WTC11 (cell line): ENCODE measurements at regions not wholly inside any gene's neighbourhood (a gene's known extent, or its start where the extent isn't known, plus 50 kb on each side); places are given as distances from the start of the nearest gene placed in this dataset.

Source experiments
- ATAC-seq: fragments of 200-7000 bp; cut with Tn5 transposase; 2 replicates; pipeline ENCODE4 v1.10.0; 2021; ENCODE audit warnings: mild to moderate bottlenecking, moderate library complexity
- CTCF ChIA-PET: fragments of 300-600 bp; sonication (Branson Sonifier 250); formaldehyde crosslinking; loops from one replicate; lab custom pipeline; 2021; ENCODE audit warnings: antibody characterized with exemption; lab: Charles Lee
- POLR2A ChIA-PET: fragments of 350-600 bp; sonication (Branson Sonifier 250); formaldehyde crosslinking; loops from one replicate; lab custom pipeline; 2021; ENCODE audit warnings: antibody characterized with exemption; lab: Charles Lee
- DNase-seq: peaks from one replicate; pipeline ENCODE4 v3.0.0; 2021; ENCODE audit warnings: low spot score
- H3K27ac Mint-ChIP-seq: 2 replicates; pipeline ENCODE4 v1.8.0; 2021; ENCODE audit warnings: mixed read lengths
- H3K27me3 Mint-ChIP-seq: 2 replicates; pipeline ENCODE4 v1.8.0; 2021; ENCODE audit warnings: low read depth, mild to moderate bottlenecking, moderate library complexity, mixed read lengths
- H3K36me3 Mint-ChIP-seq: 2 replicates; pipeline ENCODE4 v1.8.0; 2021; ENCODE audit warnings: mixed read lengths
- H3K4me1 Mint-ChIP-seq: 2 replicates; pipeline ENCODE4 v1.8.0; 2022; ENCODE audit warnings: mixed read lengths
- H3K4me3 Mint-ChIP-seq: 2 replicates; pipeline ENCODE4 v1.8.0; 2021; ENCODE audit warnings: mild to moderate bottlenecking, moderate library complexity, mixed read lengths
- H3K9me3 Mint-ChIP-seq: 2 replicates; pipeline ENCODE4 v1.8.0; 2021; ENCODE audit warnings: mixed read lengths
- ATF1 ChIP-seq: sonication (generic); formaldehyde crosslinking; IDR thresholded peaks from 2 replicates; pipeline ENCODE4 v1.8.1; 2023; ENCODE audit warnings: mild to moderate bottlenecking, moderate library complexity, missing genetic modification reagents
- ETV6 ChIP-seq: sonication (generic); formaldehyde crosslinking; IDR thresholded peaks from 2 replicates; pipeline ENCODE4 v1.8.1; 2022; ENCODE audit warnings: mild to moderate bottlenecking, missing genetic modification reagents
- JUN ChIP-seq: sonication (generic); formaldehyde crosslinking; IDR thresholded peaks from 2 replicates; pipeline ENCODE4 v1.8.0; 2023; ENCODE audit warnings: mild to moderate bottlenecking, missing genetic modification reagents
- MYBL2 ChIP-seq: sonication (generic); formaldehyde crosslinking; IDR thresholded peaks from 2 replicates; pipeline ENCODE4 v1.8.1; 2023; ENCODE audit warnings: mild to moderate bottlenecking, moderate library complexity, missing genetic modification reagents
- OVOL2 ChIP-seq: fragments of 250-450 bp; sonication (Bioruptor Pico); IDR thresholded peaks from 2 replicates; pipeline ENCODE4 v1.9.0; 2021; ENCODE audit warnings: mild to moderate bottlenecking, borderline replicate concordance
- RORB ChIP-seq: fragments of 250-450 bp; sonication (Bioruptor Pico); IDR thresholded peaks from 2 replicates; pipeline ENCODE4 v1.9.0; 2021; ENCODE audit warnings: mild to moderate bottlenecking
- SMAD3 ChIP-seq: sonication (generic); formaldehyde crosslinking; IDR thresholded peaks from 2 replicates; pipeline ENCODE4 v1.8.0; 2022; ENCODE audit warnings: missing genetic modification reagents, mild to moderate bottlenecking, borderline replicate concordance
- SMAD4 ChIP-seq: sonication (generic); formaldehyde crosslinking; IDR thresholded peaks from 2 replicates; pipeline ENCODE4 v1.8.0; 2022; ENCODE audit warnings: mild to moderate bottlenecking, missing genetic modification reagents
- TCF7 ChIP-seq: sonication (generic); formaldehyde crosslinking; IDR thresholded peaks from 2 replicates; pipeline ENCODE4 v1.8.0; 2022; ENCODE audit warnings: mild to moderate bottlenecking, low read depth, missing genetic modification reagents, moderate library complexity
- TEAD1 ChIP-seq: sonication (generic); formaldehyde crosslinking; IDR thresholded peaks from 2 replicates; pipeline ENCODE4 v1.8.0; 2022; ENCODE audit warnings: mild to moderate bottlenecking, missing genetic modification reagents
- ZBTB21 ChIP-seq: sonication (generic); formaldehyde crosslinking; IDR thresholded peaks from 2 replicates; pipeline ENCODE4 v1.8.1; 2023; ENCODE audit warnings: mild to moderate bottlenecking, missing genetic modification reagents, borderline replicate concordance
- ZNF121 ChIP-seq: sonication (generic); formaldehyde crosslinking; IDR thresholded peaks from 2 replicates; pipeline ENCODE4 v1.8.0; 2023; ENCODE audit warnings: missing genetic modification reagents
- ZNF138 ChIP-seq: sonication (generic); formaldehyde crosslinking; conservative IDR thresholded peaks from 2 replicates; pipeline ENCODE4 v1.8.1; 2022; ENCODE audit warnings: mild to moderate bottlenecking, moderate library complexity, missing genetic modification reagents
- ZNF232 ChIP-seq: sonication (generic); formaldehyde crosslinking; IDR thresholded peaks from 2 replicates; pipeline ENCODE4 v1.8.0; 2022; ENCODE audit warnings: mild to moderate bottlenecking, missing genetic modification reagents
- ZNF423 ChIP-seq: fragments of 250-450 bp; sonication (Bioruptor Pico); IDR thresholded peaks from 2 replicates; pipeline ENCODE4 v2.1.2; 2022; ENCODE audit warnings: mild to moderate bottlenecking, moderate library complexity
- ZNF671 ChIP-seq: fragments of 250-450 bp; sonication (Bioruptor Pico); IDR thresholded peaks from 2 replicates; pipeline ENCODE4 v1.8.0; 2021; ENCODE audit warnings: mild to moderate bottlenecking
- TF ChIP-seq, protein P1 (sequence below): sonication (generic); formaldehyde crosslinking; conservative IDR thresholded peaks from 2 replicates; pipeline ENCODE4 v1.8.1; 2022; ENCODE audit warnings: mild to moderate bottlenecking, missing genetic modification reagents
- TF ChIP-seq, protein P2 (sequence below): sonication (generic); formaldehyde crosslinking; IDR thresholded peaks from 2 replicates; pipeline ENCODE4 v1.8.0; 2023; ENCODE audit warnings: missing genetic modification reagents
- TF ChIP-seq, protein P3 (sequence below): fragments of 250-450 bp; sonication (Bioruptor Pico); IDR thresholded peaks from 2 replicates; pipeline ENCODE4 v1.9.0; 2021; ENCODE audit warnings: moderate library complexity, mild to moderate bottlenecking, inconsistent platforms, borderline replicate concordance
- TF ChIP-seq, protein P4 (sequence below): sonication (generic); formaldehyde crosslinking; IDR thresholded peaks from 2 replicates; pipeline ENCODE4 v1.8.0; 2022; ENCODE audit warnings: mild to moderate bottlenecking, missing genetic modification reagents
- TF ChIP-seq, protein P5 (sequence below): fragments of 250-450 bp; sonication (Bioruptor Pico); IDR thresholded peaks from 2 replicates; pipeline ENCODE4 v2.1.2; 2022; ENCODE audit warnings: mild to moderate bottlenecking, moderate library complexity
- TF ChIP-seq, protein P6 (sequence below): fragments of 250-450 bp; sonication (Bioruptor Pico); IDR thresholded peaks from 2 replicates; pipeline ENCODE4 v1.9.0; 2021; ENCODE audit warnings: mild to moderate bottlenecking, borderline replicate concordance
- TF ChIP-seq, protein P7 (sequence below): sonication (generic); formaldehyde crosslinking; IDR thresholded peaks from 2 replicates; pipeline ENCODE4 v1.8.1; 2022; ENCODE audit warnings: mild to moderate bottlenecking, missing genetic modification reagents, moderate library complexity, borderline replicate concordance

DNA sequence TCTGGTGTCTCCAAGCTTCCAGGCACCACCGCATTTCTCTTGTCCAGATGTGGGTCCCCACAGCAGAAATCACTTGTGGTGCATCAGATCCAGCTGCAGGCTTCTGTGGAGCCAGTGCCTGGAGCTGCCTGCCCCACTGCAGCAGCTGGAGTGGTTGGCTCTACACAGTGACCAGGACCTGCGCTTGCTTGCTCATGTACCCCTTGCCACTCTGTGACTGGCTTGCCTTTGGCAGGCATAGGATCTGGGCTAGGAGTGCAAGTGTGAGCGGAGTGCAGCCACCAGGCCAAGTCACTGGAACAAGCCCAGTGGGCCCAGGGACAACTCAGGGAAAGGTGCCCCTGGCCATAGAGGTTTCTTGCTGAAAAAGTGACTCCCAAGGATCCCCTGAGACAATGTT lies 1400.0 kb upstream of the ALCAM start:
- DNase-seq (no peak), ATAC-seq (no peak)
- H3K4me1 Mint-ChIP-seq, result peaks cover 12% of the 10 kb centered on the region
- H3K27ac Mint-ChIP-seq, result no peak overlapping the region
- no peaks in the 10 kb centered on the region for H3K36me3 Mint-ChIP-seq
- TF ChIP-seq JUN (CRISPR knock-in tag), result no peak
- TF ChIP-seq ETV6 (CRISPR knock-in tag), result no peak
- no peak for TF ChIP-seq ZBTB21
- no peak for TF ChIP-seq SMAD3 (CRISPR knock-in tag)
- TF ChIP-seq ZNF138, result no peak
- 0 out of 2 replicates have a peak, but pooled peaks cover 5% of the 10 kb centered on the region for H3K9me3 Mint-ChIP-seq
- CTCF ChIA-PET, result no interaction called here
- no peak overlapping the region for H3K4me3 Mint-ChIP-seq
- no peaks in the 10 kb centered on the region for H3K27me3 Mint-ChIP-seq
- POLR2A ChIA-PET, result no interaction called here

DNA sequence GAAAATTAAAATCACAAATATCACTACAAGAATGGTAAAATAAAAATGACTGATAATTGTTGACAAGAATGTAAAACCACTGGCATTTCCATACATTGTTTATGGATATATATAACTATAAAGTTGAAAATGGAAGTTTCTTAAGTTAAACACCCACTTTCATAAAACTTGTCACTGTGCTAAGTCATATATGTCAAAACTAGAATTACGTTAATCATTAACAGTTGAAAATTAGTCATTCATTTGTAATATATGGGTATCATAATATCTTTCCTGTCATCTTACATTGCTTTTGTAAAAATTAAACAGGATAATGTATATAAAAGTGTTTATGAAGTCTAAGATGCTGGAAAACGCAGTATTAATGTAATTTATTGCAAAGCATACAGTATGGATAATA lies 1398.6 kb upstream of the ALCAM start:
- ChIA-PET POLR2A (no interaction called here), CTCF (no interaction called here)
- H3K4me3 Mint-ChIP-seq, result no peak overlapping the region
- no peak overlapping the region for H3K27ac Mint-ChIP-seq
- H3K27me3 Mint-ChIP-seq, result no peaks in the 10 kb centered on the region
- ATAC-seq (no peak), DNase-seq (no peak)
- H3K9me3 Mint-ChIP-seq, result peaks cover 10% of the 10 kb centered on the region
- H3K36me3 Mint-ChIP-seq, result no peaks in the 10 kb centered on the region
- TF ChIP-seq, protein P1, sequence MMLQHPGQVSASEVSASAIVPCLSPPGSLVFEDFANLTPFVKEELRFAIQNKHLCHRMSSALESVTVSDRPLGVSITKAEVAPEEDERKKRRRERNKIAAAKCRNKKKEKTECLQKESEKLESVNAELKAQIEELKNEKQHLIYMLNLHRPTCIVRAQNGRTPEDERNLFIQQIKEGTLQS, result no peak
- no peak for TF ChIP-seq ZNF671
- no peak for TF ChIP-seq ATF1 (CRISPR knock-in tag)
- TF ChIP-seq, protein P2, sequence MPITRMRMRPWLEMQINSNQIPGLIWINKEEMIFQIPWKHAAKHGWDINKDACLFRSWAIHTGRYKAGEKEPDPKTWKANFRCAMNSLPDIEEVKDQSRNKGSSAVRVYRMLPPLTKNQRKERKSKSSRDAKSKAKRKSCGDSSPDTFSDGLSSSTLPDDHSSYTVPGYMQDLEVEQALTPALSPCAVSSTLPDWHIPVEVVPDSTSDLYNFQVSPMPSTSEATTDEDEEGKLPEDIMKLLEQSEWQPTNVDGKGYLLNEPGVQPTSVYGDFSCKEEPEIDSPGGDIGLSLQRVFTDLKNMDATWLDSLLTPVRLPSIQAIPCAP (CRISPR knock-in tag), result no peak
- H3K4me1 Mint-ChIP-seq, result peaks cover 8% of the 10 kb centered on the region

DNA sequence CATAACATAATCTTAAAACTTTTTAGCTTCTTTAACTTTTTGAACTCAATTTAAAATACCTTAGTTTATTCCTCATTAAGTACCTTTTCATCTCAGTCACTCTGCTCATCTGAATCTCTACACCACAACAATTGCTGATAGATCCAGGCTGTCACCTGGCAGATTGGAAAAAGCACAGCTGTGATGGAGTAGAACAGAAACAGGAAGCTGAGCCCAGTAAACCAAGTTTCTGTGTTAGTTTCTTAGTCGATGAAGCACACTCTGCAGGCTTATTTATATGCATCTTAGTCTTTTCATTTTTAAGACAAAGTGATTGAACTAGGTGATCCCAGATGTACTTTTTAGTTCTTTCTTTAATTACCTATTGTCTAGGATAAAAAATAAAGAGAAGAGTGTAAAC lies 1398.0 kb upstream of the ALCAM start:
- Mint-ChIP-seq H3K27me3 (no peaks in the 10 kb centered on the region), H3K4me1 (peaks cover 2% of the 10 kb centered on the region; the same call in 1 of the 2 replicates), H3K36me3 (no peaks in the 10 kb centered on the region), H3K27ac (no peak overlapping the region), H3K9me3 (peaks cover 11% of the 10 kb centered on the region), H3K4me3 (no peak overlapping the region)
- no peak for ATAC-seq
- ChIA-PET POLR2A (no interaction called here), CTCF (no interaction called here)
- no peak for DNase-seq
- TF ChIP-seq ZNF232 (CRISPR knock-in tag) (no peak), TEAD1 (CRISPR knock-in tag) (no peak), OVOL2 (CRISPR knock-in tag) (no peak), RORB (CRISPR knock-in tag) (no peak), SMAD4 (CRISPR knock-in tag) (no peak), ZNF423 (CRISPR knock-in tag) (no peak), TCF7 (CRISPR knock-in tag) (no peak), ZNF121 (CRISPR knock-in tag) (no peak), SMAD3 (CRISPR knock-in tag) (no peak), MYBL2 (CRISPR knock-in tag) (no peak)
- TF ChIP-seq, protein P3, sequence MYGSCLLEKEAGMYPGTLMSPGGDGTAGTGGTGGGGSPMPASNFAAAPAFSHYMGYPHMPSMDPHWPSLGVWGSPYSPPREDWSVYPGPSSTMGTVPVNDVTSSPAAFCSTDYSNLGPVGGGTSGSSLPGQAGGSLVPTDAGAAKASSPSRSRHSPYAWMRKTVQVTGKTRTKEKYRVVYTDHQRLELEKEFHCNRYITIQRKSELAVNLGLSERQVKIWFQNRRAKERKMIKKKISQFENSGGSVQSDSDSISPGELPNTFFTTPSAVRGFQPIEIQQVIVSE (CRISPR knock-in tag), result no peak
- TF ChIP-seq, protein P4, sequence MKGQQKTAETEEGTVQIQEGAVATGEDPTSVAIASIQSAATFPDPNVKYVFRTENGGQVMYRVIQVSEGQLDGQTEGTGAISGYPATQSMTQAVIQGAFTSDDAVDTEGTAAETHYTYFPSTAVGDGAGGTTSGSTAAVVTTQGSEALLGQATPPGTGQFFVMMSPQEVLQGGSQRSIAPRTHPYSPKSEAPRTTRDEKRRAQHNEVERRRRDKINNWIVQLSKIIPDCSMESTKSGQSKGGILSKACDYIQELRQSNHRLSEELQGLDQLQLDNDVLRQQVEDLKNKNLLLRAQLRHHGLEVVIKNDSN (CRISPR knock-in tag), result no peak
- TF ChIP-seq, protein P5, sequence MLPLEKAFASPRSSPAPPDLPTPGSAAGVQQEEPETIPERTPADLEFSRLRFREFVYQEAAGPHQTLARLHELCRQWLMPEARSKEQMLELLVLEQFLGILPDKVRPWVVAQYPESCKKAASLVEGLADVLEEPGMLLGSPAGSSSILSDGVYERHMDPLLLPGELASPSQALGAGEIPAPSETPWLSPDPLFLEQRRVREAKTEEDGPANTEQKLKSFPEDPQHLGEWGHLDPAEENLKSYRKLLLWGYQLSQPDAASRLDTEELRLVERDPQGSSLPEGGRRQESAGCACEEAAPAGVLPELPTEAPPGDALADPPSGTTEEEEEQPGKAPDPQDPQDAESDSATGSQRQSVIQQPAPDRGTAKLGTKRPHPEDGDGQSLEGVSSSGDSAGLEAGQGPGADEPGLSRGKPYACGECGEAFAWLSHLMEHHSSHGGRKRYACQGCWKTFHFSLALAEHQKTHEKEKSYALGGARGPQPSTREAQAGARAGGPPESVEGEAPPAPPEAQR (CRISPR knock-in tag), result no peak
- TF ChIP-seq, protein P6, sequence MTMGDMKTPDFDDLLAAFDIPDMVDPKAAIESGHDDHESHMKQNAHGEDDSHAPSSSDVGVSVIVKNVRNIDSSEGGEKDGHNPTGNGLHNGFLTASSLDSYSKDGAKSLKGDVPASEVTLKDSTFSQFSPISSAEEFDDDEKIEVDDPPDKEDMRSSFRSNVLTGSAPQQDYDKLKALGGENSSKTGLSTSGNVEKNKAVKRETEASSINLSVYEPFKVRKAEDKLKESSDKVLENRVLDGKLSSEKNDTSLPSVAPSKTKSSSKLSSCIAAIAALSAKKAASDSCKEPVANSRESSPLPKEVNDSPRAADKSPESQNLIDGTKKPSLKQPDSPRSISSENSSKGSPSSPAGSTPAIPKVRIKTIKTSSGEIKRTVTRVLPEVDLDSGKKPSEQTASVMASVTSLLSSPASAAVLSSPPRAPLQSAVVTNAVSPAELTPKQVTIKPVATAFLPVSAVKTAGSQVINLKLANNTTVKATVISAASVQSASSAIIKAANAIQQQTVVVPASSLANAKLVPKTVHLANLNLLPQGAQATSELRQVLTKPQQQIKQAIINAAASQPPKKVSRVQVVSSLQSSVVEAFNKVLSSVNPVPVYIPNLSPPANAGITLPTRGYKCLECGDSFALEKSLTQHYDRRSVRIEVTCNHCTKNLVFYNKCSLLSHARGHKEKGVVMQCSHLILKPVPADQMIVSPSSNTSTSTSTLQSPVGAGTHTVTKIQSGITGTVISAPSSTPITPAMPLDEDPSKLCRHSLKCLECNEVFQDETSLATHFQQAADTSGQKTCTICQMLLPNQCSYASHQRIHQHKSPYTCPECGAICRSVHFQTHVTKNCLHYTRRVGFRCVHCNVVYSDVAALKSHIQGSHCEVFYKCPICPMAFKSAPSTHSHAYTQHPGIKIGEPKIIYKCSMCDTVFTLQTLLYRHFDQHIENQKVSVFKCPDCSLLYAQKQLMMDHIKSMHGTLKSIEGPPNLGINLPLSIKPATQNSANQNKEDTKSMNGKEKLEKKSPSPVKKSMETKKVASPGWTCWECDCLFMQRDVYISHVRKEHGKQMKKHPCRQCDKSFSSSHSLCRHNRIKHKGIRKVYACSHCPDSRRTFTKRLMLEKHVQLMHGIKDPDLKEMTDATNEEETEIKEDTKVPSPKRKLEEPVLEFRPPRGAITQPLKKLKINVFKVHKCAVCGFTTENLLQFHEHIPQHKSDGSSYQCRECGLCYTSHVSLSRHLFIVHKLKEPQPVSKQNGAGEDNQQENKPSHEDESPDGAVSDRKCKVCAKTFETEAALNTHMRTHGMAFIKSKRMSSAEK, result no peak
- TF ChIP-seq, protein P7, sequence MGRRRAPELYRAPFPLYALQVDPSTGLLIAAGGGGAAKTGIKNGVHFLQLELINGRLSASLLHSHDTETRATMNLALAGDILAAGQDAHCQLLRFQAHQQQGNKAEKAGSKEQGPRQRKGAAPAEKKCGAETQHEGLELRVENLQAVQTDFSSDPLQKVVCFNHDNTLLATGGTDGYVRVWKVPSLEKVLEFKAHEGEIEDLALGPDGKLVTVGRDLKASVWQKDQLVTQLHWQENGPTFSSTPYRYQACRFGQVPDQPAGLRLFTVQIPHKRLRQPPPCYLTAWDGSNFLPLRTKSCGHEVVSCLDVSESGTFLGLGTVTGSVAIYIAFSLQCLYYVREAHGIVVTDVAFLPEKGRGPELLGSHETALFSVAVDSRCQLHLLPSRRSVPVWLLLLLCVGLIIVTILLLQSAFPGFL (CRISPR knock-in tag), result no peak
